Gastroesophageal sphincter (tissue), 4 donors: ENCODE measurements at regions not wholly inside any gene's neighbourhood (a gene's known extent, or its start where the extent isn't known, plus 50 kb on each side); places are given as distances from the start of the nearest gene placed in this dataset.

ENCODE experiments used
- ATAC-seq: fragments of 150-250 bp; one replicate; pipeline ENCODE4 v1.9.1; 2016; ENCODE audit warnings: mild to moderate bottlenecking, moderate library complexity
- H3K27ac ChIP-seq, 4 donors: fragments of 200-600 bp; sonication (generic) in 3 of 4; 1 replicate in 3 of 4; 2 replicates in 1 of 4; pipeline ENCODE4 v1.5.1; 2016 to 2019
- H3K27me3 ChIP-seq: fragments of 200-600 bp; sonication (generic); one replicate; pipeline ENCODE4 v1.5.1; 2019
- H3K36me3 ChIP-seq, 2 donors: fragments of 200-600 bp; sonication (generic); one replicate each; pipeline ENCODE4 v1.5.1; 2019; ENCODE audit warnings: control low read depth in 1 of 2
- H3K4me1 ChIP-seq, 3 donors: fragments of 200-600 bp; sonication (generic); 1 replicate in 2 of 3; 2 replicates in 1 of 3; pipeline ENCODE4 v1.5.1; 2016 to 2019; ENCODE audit warnings: control low read depth in 2 of 3
- H3K4me3 ChIP-seq, 2 donors: fragments of 200-600 bp; sonication (generic); one replicate each; pipeline ENCODE4 v1.5.1; 2019; ENCODE audit warnings: mild to moderate bottlenecking in 1 of 2, moderate library complexity in 1 of 2
- H3K9me3 ChIP-seq, 3 donors: fragments of 200-600 bp; sonication (generic); one replicate each; pipeline ENCODE4 v1.5.1; 2017 to 2019; ENCODE audit warnings: control low read depth in 2 of 3
- EP300 ChIP-seq: sonication (generic); formaldehyde crosslinking; IDR thresholded peaks from one replicate; pipeline ENCODE4 v1.6.1; 2017; ENCODE audit warnings: antibody characterized with exemption, mild to moderate bottlenecking
- POLR2A ChIP-seq, 2 donors: fragments of 450-650 bp; IDR thresholded peaks; one replicate each; pipeline ENCODE4 v1.6.1; 2017; ENCODE audit warnings: antibody characterized with exemption in 2 of 2, mild to moderate bottlenecking in 2 of 2, moderate library complexity in 1 of 2
- POLR2AphosphoS5 ChIP-seq: sonication (generic); formaldehyde crosslinking; IDR thresholded peaks from one replicate; pipeline ENCODE4 v1.6.1; 2017; ENCODE audit warnings: antibody characterized with exemption
- WGBS, 2 donors: methylation state at CpG; one replicate each; pipeline ENCODE4 v1.1.5; 2018; ENCODE audit warnings: low coverage in 1 of 2; 5-methylcytosine and 5-hydroxymethylcytosine counted together
- TF ChIP-seq, protein P1 (sequence below), 4 experiments: fragments of 200-600 bp in 2 of 4; fragments of 450-650 bp in 2 of 4; sonication (generic) in 1 of 4; IDR thresholded peaks; one replicate each; pipeline ENCODE4 v1.5.1; 2017 to 2019; ENCODE audit warnings: antibody characterized with exemption in 4 of 4, mild to moderate bottlenecking in 2 of 4, moderate library complexity in 2 of 4

DNA sequence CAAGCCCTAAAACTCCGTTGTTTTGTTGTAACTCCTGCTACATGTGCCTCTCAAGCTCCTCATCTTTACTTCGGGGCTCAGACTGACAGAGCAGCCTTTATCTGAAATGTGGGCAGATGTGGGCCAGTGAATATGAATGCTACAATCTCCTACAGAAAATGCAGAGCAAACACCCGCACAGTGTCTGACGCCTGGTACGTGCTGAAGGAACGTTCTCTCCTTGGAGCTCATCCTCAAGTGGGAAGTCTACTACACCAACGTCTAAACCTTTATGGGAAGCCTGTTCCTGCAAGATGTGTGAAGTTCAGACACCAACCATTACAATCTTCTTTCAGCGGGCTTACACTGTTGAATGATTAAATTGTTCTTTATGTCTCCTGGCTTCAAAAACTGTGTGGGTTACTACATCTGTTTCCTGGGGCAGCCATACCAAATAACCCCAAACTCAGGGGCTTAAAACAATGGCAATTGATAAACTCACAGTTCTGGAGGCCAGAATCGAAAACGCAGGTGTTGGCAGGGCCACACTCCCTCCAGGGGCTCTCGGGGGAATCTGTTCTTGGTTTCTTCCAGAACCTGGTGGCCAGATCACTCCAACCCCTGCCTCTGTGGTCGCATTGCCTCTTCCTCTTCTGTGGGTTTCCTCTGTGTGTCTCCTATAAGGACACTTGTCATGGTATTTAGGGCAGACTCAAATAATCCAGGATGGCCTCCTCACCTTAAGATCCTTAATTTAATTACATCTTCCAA is 179.7 kb upstream of the PLXNC1 start:
- H3K36me3 ChIP-seq, result no peaks in the 10 kb centered on the region
- no peaks in the 10 kb centered on the region for H3K9me3 ChIP-seq
- no peak for ATAC-seq
- TF ChIP-seq, protein P1, sequence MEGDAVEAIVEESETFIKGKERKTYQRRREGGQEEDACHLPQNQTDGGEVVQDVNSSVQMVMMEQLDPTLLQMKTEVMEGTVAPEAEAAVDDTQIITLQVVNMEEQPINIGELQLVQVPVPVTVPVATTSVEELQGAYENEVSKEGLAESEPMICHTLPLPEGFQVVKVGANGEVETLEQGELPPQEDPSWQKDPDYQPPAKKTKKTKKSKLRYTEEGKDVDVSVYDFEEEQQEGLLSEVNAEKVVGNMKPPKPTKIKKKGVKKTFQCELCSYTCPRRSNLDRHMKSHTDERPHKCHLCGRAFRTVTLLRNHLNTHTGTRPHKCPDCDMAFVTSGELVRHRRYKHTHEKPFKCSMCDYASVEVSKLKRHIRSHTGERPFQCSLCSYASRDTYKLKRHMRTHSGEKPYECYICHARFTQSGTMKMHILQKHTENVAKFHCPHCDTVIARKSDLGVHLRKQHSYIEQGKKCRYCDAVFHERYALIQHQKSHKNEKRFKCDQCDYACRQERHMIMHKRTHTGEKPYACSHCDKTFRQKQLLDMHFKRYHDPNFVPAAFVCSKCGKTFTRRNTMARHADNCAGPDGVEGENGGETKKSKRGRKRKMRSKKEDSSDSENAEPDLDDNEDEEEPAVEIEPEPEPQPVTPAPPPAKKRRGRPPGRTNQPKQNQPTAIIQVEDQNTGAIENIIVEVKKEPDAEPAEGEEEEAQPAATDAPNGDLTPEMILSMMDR (IDR thresholded peaks at IDR 0.05), result no peak
- TF ChIP-seq POLR2A (IDR thresholded peaks at IDR 0.05) (no peak), POLR2AphosphoS5 (no peak), EP300 (no peak)
- 87 to 88% methylated on average over 8 of the region's 12 CpGs for WGBS, 2 donors
- H3K4me1 ChIP-seq, result no peaks in the 10 kb centered on the region
- H3K27me3 ChIP-seq, result no peaks in the 10 kb centered on the region
- no peak overlapping the region for H3K27ac ChIP-seq
- no peak overlapping the region for H3K4me3 ChIP-seq

DNA sequence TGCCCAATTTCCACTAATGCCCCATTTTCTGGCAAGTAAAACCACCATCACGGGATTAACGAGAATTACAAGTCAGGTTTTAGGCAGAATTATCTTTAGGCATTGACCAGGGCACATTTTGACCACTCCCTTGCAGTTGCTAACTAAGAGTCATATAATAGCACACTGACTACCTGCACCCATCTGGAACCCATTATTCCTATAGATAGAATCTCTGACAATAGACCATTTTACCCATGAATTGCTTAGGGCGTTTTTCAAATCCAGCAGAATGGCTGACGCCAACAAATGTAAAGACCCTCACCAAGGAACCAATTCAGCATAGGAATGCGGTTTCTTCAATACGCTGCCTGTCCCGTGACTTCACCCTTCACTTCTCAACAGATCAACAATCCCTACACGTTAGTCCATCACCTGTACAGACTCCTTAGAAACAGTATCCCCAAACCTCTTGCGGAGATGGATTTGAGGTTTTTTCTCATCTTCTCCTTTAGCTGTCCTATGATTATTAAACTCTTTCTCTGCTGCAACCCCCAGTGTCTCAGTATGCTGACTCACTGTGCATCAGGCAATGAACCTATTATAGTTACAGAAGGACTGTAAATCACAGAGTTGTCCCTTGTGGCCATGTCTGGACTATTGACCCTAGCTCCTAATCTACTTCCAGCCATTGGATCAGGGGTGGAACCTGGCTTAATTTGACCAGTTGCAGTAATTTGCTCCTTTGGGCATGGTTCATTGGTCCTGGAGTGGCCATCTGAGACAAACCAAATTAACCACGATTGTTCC is 177.3 kb upstream of the PLXNC1 start:
- Histone ChIP-seq H3K36me3 (no peaks in the 10 kb centered on the region), H3K4me3 (no peak overlapping the region), H3K27ac (no peak overlapping the region), H3K27me3 (no peaks in the 10 kb centered on the region), H3K9me3 (no peaks in the 10 kb centered on the region), H3K4me1 (no peaks in the 10 kb centered on the region)
- 73 to 98% methylated on average over 9 to 10 of the region's 10 CpGs for WGBS, 2 donors
- no peak for ATAC-seq
- TF ChIP-seq POLR2A (IDR thresholded peaks at IDR 0.05) (no peak), EP300 (no peak), POLR2AphosphoS5 (no peak)
- TF ChIP-seq, protein P1 (IDR thresholded peaks at IDR 0.05), result no peak

DNA sequence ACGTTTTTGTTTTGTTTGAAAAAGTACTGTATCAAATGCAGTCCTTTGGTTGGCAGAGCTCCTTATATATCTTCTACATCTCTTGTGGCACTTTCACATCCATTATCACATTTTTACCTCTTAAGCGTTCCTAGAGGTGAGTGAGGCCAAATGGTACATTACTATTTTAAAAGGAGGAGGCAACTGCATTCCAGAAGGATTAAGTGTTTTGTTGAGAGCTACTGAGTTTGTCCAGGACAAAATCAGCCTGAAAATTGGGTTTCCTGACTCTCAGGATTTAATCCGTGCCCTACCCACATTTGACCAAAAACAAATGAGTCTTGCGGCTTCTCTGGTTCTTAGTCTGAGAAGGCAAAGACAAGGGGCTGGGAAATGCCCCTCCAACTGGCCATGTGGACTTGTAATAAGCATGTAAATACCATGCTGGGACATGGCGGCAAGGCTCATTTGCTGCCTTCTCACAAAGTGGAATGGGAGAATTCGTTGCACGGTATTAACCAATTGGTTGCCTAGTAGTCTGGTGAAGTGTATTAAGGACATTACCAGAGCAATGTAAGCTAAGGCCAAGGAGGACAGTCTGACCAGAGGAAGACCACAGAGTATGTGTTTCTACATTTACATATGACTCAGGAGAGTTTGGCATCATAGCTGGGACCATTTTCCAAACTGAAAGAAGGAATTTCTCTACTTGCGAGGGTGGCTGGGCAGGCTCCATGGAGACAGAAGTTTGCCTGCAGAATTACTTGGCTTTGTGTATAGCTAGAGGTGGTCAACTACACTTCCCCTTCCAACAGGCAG is 175.8 kb upstream of the PLXNC1 start:
- H3K9me3 ChIP-seq, result no peaks in the 10 kb centered on the region
- no peak overlapping the region for H3K4me3 ChIP-seq
- ATAC-seq, result no peak
- 43 to 66% methylated on average over 5 to 7 of the region's 8 CpGs for WGBS, 2 donors
- no peak overlapping the region for H3K27ac ChIP-seq
- no peaks in the 10 kb centered on the region for H3K36me3 ChIP-seq
- TF ChIP-seq, protein P1 (IDR thresholded peaks at IDR 0.05), result no peak
- TF ChIP-seq EP300 (no peak), POLR2A (IDR thresholded peaks at IDR 0.05) (no peak), POLR2AphosphoS5 (no peak)
- no peaks in the 10 kb centered on the region for H3K27me3 ChIP-seq
- H3K4me1 ChIP-seq, result no peaks in the 10 kb centered on the region

DNA sequence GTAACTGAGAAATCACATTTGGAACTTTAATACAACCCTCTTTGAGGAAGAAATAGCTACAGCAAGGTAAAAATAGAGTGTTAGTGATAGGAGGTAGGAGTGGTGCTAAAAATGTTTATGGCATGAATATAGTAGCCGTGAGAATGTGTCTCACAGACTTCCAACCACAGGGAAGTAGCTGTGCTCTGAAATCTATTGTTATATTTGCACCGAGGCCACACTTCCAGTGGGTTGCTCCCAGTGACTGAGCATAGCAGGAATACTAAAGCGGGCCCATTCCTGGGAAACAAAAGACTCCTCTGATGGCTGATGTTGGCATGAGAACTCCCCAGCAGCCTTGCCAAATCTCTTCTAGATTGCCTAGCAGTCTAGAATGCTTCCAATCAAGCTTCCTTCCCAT is 174.1 kb upstream of the PLXNC1 start:
- 86 to 89% methylated on average over 1 to 3 of the region's 3 CpGs for WGBS, 2 donors
- Histone ChIP-seq H3K36me3 (no peaks in the 10 kb centered on the region), H3K27me3 (no peaks in the 10 kb centered on the region), H3K4me1 (no peaks in the 10 kb centered on the region), H3K27ac (no peak overlapping the region), H3K9me3 (no peaks in the 10 kb centered on the region), H3K4me3 (no peak overlapping the region)
- no peak for TF ChIP-seq POLR2A (IDR thresholded peaks at IDR 0.05)
- TF ChIP-seq, protein P1 (IDR thresholded peaks at IDR 0.05), result no peak
- TF ChIP-seq POLR2AphosphoS5, result no peak
- no peak for TF ChIP-seq EP300
- ATAC-seq, result no peak
